Panc1 (cell line): ENCODE measurements at regions not wholly inside any gene's neighbourhood (a gene's known extent, or its start where the extent isn't known, plus 50 kb on each side); places are given as distances from the start of the nearest gene placed in this dataset.

ENCODE experiments used
- ATAC-seq: fragments of 200-7000 bp; cut with Tn5 transposase; 2 replicates; pipeline ENCODE4 v1.9.1; 2020; ENCODE audit warnings: mild to moderate bottlenecking, moderate library complexity
- BruUV-seq: library from RNA; stranded (reverse); fragments of 400-500 nt; replicated peaks from 2 replicates; lab custom pipeline; 2021; lab: Mats Ljungman, UMichigan
- CTCF ChIA-PET: fragments of 300-600 bp; sonication (Branson Sonifier 250); formaldehyde crosslinking; loops from one replicate; lab custom pipeline; 2022; ENCODE audit warnings: antibody characterized with exemption; lab: Charles Lee
- POLR2A ChIA-PET: fragments of 300-600 bp; sonication (Branson Sonifier 250); formaldehyde crosslinking; loops from one replicate; lab custom pipeline; 2022; ENCODE audit warnings: antibody characterized with exemption; lab: Charles Lee
- DNase-seq: peaks from one replicate; pipeline ENCODE4 v3.0.0-alpha.2; 2010; ENCODE audit warnings: low read depth, low spot score
- H3K27ac ChIP-seq: 2 replicates; pipeline ENCODE4 v1.5.1; 2011; ENCODE audit warnings: mild to moderate bottlenecking, low read length, inconsistent platforms
- H3K27me3 ChIP-seq: fragments of 200-500 bp; sonication (Bioruptor generic); 2 replicates; pipeline ENCODE4 v1.6.0; 2014; ENCODE audit warnings: low read length, inconsistent platforms; ENCODE audit not compliant: control insufficient read depth, insufficient read depth
- H3K36me3 ChIP-seq: fragments of 200-500 bp; sonication (Bioruptor generic); 2 replicates; pipeline ENCODE4 v1.5.1; 2014; ENCODE audit warnings: inconsistent platforms, mild to moderate bottlenecking, low read length, moderate library complexity; ENCODE audit not compliant: control insufficient read depth, insufficient read depth
- H3K4me1 ChIP-seq: 2 replicates; pipeline ENCODE4 v1.5.1; 2011; ENCODE audit warnings: inconsistent platforms, mild to moderate bottlenecking, low read length, moderate library complexity; ENCODE audit not compliant: control insufficient read depth, insufficient read depth
- H3K4me3 ChIP-seq, 2 experiments: 2 replicates each; pipeline ENCODE4 v1.5.1; 2011 to 2012; ENCODE audit warnings: low read depth in 2 of 2, low read length in 2 of 2, mild to moderate bottlenecking in 2 of 2, inconsistent platforms in 1 of 2, moderate library complexity in 1 of 2
- H3K9me3 ChIP-seq: fragments of 200-500 bp; sonication (Bioruptor generic); 2 replicates; pipeline ENCODE4 v1.5.1; 2014; ENCODE audit warnings: low read depth, mild to moderate bottlenecking, inconsistent platforms, low read length, moderate library complexity; ENCODE audit not compliant: control insufficient read depth, insufficient read depth
- CTCF ChIP-seq: fragments of 450-650 bp; IDR thresholded peaks from 2 replicates; pipeline ENCODE4 v1.5.1; 2017; ENCODE audit warnings: mild to moderate bottlenecking
- POLR2AphosphoS5 ChIP-seq: IDR thresholded peaks from 2 replicates; pipeline ENCODE4 v1.6.1; 2012; ENCODE audit warnings: mild to moderate bottlenecking, low read depth, low read length, moderate library complexity
- REST ChIP-seq, 2 experiments: IDR thresholded peaks; 2 replicates each; pipeline ENCODE4 v1.6.1; 2011 to 2012; ENCODE audit warnings: low read depth in 2 of 2, control low read depth in 1 of 2, low read length in 1 of 2, mild to moderate bottlenecking in 1 of 2, moderate library complexity in 1 of 2; ENCODE audit not compliant: insufficient read depth in 1 of 2
- SIN3A ChIP-seq: IDR thresholded peaks from 2 replicates; pipeline ENCODE4 v1.6.1; 2012; ENCODE audit warnings: low read depth, mild to moderate bottlenecking, low read length, moderate library complexity, borderline replicate concordance; ENCODE audit not compliant: insufficient read depth
- TCF7L2 ChIP-seq: IDR thresholded peaks from 2 replicates; pipeline ENCODE4 v1.6.1; 2011; ENCODE audit warnings: mild to moderate bottlenecking, low read depth, low read length, inconsistent platforms
- in situ Hi-C: cut with HindIII; loops from 2 replicates; pipeline ENCODE4 v1.10.0; 2016; ENCODE audit warnings: low sequenced_read_pairs, low pct_unique_long_range_greater_than_20kb
- intact Hi-C: fragments of 100-400 bp; cut with micrococcal nuclease; formaldehyde crosslinking; loops from one replicate; pipeline ENCODE4 v1.10.0; 2022; ENCODE audit not compliant: unreplicated experiment

GRCh38 chr12:5189173-5189572 is 145.5 kb downstream of the KCNA5 start:
- ChIA-PET CTCF (no interaction called here), POLR2A (no interaction called here)
- ATAC-seq, result no peak
- Histone ChIP-seq H3K36me3 (no peaks in the 10 kb centered on the region), H3K4me1 (no peaks in the 10 kb centered on the region), H3K27ac (no peak overlapping the region), H3K9me3 (no peaks in the 10 kb centered on the region), H3K27me3 (0 out of 2 replicates have a peak, but pooled peaks cover 4% of the 10 kb centered on the region), H3K4me3 (no peak overlapping the region)
- TF ChIP-seq POLR2AphosphoS5, result no peak
- no peak for TF ChIP-seq SIN3A
- no peak for TF ChIP-seq REST (IDR thresholded peaks at IDR 0.05; ENCODE audit: insufficient read depth in 1 of 2, low read depth in 2 of 2, low read length in 1 of 2)
- BruUV-seq, result no TSS peak
- DNase-seq, result no peak
- intact Hi-C loops, result no loop called here
- in situ Hi-C loops, result no loop called here

DNA sequence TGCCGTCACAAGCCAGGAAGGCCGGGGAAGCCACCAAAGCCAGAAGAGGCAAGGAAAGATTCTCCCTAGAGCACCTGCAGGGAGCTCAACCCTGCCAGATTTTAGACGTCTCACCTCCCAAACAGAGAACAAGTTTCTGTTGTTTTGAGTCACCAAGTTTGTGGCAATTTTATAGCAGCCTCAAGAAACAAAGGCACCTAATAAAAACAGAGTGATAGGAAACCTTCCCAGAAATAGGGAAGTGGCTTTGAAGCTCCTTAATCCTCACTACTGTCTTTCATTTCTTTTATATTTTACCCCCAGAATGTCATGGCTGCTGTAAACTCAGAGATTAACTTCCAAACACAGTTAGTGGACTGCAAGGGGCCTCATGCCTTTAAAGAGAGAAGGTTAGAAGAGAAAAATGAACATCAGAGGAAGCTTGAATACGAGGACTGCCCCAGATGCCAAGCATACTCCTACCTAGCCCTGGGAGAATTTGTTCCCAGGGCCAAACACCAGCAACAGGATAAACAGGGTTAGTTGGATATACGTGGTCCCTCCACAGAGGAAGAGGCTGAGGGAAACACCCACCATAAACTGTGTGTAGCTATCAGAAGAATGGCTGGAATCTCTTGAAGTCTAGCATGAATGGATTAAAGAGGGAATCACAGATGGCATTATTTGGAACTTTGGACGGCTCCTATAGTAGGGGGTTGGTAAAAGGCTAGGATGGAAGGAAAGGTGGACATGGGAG is 148.3 kb downstream of the KCNA5 start:
- no peak for TF ChIP-seq POLR2AphosphoS5
- no peak for TF ChIP-seq SIN3A
- no peak for TF ChIP-seq CTCF
- TF ChIP-seq REST (IDR thresholded peaks at IDR 0.05; ENCODE audit: insufficient read depth in 1 of 2, low read depth in 2 of 2, low read length in 1 of 2), result no peak
- no peak for TF ChIP-seq TCF7L2

More for the DNA sequence above, 148.3 kb downstream of the KCNA5 start:
- no peak for DNase-seq
- in situ Hi-C loops, result no loop called here
- H3K27ac ChIP-seq, result no peak overlapping the region
- ATAC-seq, result no peak
- no TSS peak for BruUV-seq
- H3K36me3 ChIP-seq, result no peaks in the 10 kb centered on the region
- no peaks in the 10 kb centered on the region for H3K9me3 ChIP-seq
- ChIA-PET CTCF (no interaction called here), POLR2A (no interaction called here)
- no peak overlapping the region for H3K4me3 ChIP-seq
- intact Hi-C loops, result no loop called here
- no peaks in the 10 kb centered on the region for H3K27me3 ChIP-seq
- H3K4me1 ChIP-seq, result no peaks in the 10 kb centered on the region
